ENCODE measurements at regions not wholly inside any gene's neighbourhood (a gene's known extent, or its start where the extent isn't known, plus 50 kb on each side); places are given as distances from the start of the nearest gene placed in this dataset.

- no peak for TF ChIP-seq CTCF (IDR thresholded peaks at IDR 0.05; ENCODE audit: insufficient read depth, low read depth, low read length, missing control alignments)
- no peak for DNase-seq (ENCODE audit: low read depth)
- no peak overlapping the region for H3K4me3 ChIP-seq (ENCODE audit: low read length)
Measured at GRCh38 chr6:11876934-11877433, 98.4 kb upstream of the ADTRP start.

- no peak for DNase-seq (ENCODE audit: low read depth)
- TF ChIP-seq CTCF (IDR thresholded peaks at IDR 0.05; ENCODE audit: insufficient read depth, low read depth, low read length, missing control alignments), result no peak
- H3K4me3 ChIP-seq (ENCODE audit: low read length), result no peak overlapping the region
Measured at GRCh38 chr6:11875325-11876109, 96.9 kb upstream of the ADTRP start.

GRCh38 chr6:11869672-11870340 lies 91.2 kb upstream of the ADTRP start:
- no peak for TF ChIP-seq CTCF (IDR thresholded peaks at IDR 0.05; ENCODE audit: insufficient read depth, low read depth, low read length, missing control alignments)
- DNase-seq (ENCODE audit: low read depth), result no peak

GRCh38 chr6:11868392-11868791 lies 89.8 kb upstream of the ADTRP start:
- DNase-seq (ENCODE audit: low read depth), result no peak
- no peak overlapping the region for H3K4me3 ChIP-seq (ENCODE audit: low read length)
- no peak for TF ChIP-seq CTCF (IDR thresholded peaks at IDR 0.05; ENCODE audit: insufficient read depth, low read depth, low read length, missing control alignments)

More at GRCh38 chr6:11869672-11870340, 91.2 kb upstream of the ADTRP start:
- H3K4me3 ChIP-seq (ENCODE audit: low read length), result no peak overlapping the region

- no peak overlapping the region for H3K4me3 ChIP-seq (ENCODE audit: low read length)
- DNase-seq (ENCODE audit: low read depth), result peak; percentile 45
- TF ChIP-seq CTCF (IDR thresholded peaks at IDR 0.05; ENCODE audit: insufficient read depth, low read depth, low read length, missing control alignments), result no peak
Measured at GRCh38 chr6:11865680-11866300, 87.2 kb upstream of the ADTRP start.

GRCh38 chr6:11858439-11858838 lies 79.8 kb upstream of the ADTRP start:
- H3K4me3 ChIP-seq (ENCODE audit: low read length), result no peak overlapping the region
- no peak for TF ChIP-seq CTCF (IDR thresholded peaks at IDR 0.05; ENCODE audit: insufficient read depth, low read depth, low read length, missing control alignments)
- no peak for DNase-seq (ENCODE audit: low read depth)
